Smooth muscle cell (in vitro differentiated cells): ENCODE measurements at regions not wholly inside any gene's neighbourhood (a gene's known extent, or its start where the extent isn't known, plus 50 kb on each side); places are given as distances from the start of the nearest gene placed in this dataset.

ENCODE experiments used
- DNase-seq: peaks from one replicate; lab custom pipeline; 2025; ENCODE audit not compliant: unreplicated experiment; lab: John Stamatoyannopoulos, UW
- H2AFZ ChIP-seq: fragments of 200-600 bp; sonication (generic); 2 replicates; pipeline ENCODE4 v1.6.0; 2016; ENCODE audit warnings: antibody characterized with exemption, low read depth, mild to moderate bottlenecking
- H3F3A ChIP-seq: fragments of 200-600 bp; sonication (generic); 2 replicates; pipeline ENCODE4 v1.6.0; 2017; ENCODE audit warnings: antibody characterized with exemption, low read depth
- H3K27ac ChIP-seq: fragments of 200-600 bp; sonication (generic); 2 replicates; pipeline ENCODE4 v1.5.1; 2016; ENCODE audit warnings: low read depth, mild to moderate bottlenecking
- H3K27me3 ChIP-seq: fragments of 200-600 bp; sonication (generic); 2 replicates; pipeline ENCODE4 v1.6.1; 2016; ENCODE audit warnings: low read depth, mild to moderate bottlenecking
- H3K36me3 ChIP-seq: fragments of 200-600 bp; sonication (generic); 2 replicates; pipeline ENCODE4 v1.5.1; 2016; ENCODE audit warnings: low read depth
- H3K4me1 ChIP-seq: fragments of 200-600 bp; sonication (generic); 2 replicates; pipeline ENCODE4 v1.5.1; 2016; ENCODE audit warnings: low read depth
- H3K4me2 ChIP-seq: fragments of 200-600 bp; sonication (generic); 2 replicates; pipeline ENCODE4 v1.6.0; 2016; ENCODE audit warnings: mild to moderate bottlenecking
- H3K4me3 ChIP-seq: fragments of 200-600 bp; sonication (generic); 2 replicates; pipeline ENCODE4 v1.5.1; 2016; ENCODE audit warnings: mild to moderate bottlenecking
- H3K79me2 ChIP-seq: fragments of 200-600 bp; sonication (generic); 2 replicates; pipeline ENCODE4 v1.6.0; 2016; ENCODE audit warnings: low read depth, mild to moderate bottlenecking
- H3K9ac ChIP-seq: fragments of 200-600 bp; sonication (generic); 2 replicates; pipeline ENCODE4 v1.6.0; 2016; ENCODE audit warnings: low read depth
- H3K9me3 ChIP-seq: fragments of 200-600 bp; sonication (generic); replicated peaks from 2 replicates; pipeline ENCODE4 v1.5.1; 2016; ENCODE audit warnings: low read depth
- H4K20me1 ChIP-seq: fragments of 200-600 bp; sonication (generic); 2 replicates; pipeline ENCODE4 v1.6.0; 2016; ENCODE audit warnings: low read depth
- CTCF ChIP-seq: fragments of 200-600 bp; sonication (generic); IDR thresholded peaks from 2 replicates; pipeline ENCODE4 v1.5.1; 2017; ENCODE audit warnings: borderline replicate concordance, mild to moderate bottlenecking, antibody characterized with exemption; ENCODE audit not compliant: insufficient read depth, poor library complexity, severe bottlenecking
- WGBS: methylation state at CpG from one replicate; pipeline ENCODE4 v1.1.7; 2016; ENCODE audit warnings: low lambda C conversion rate; 5-methylcytosine and 5-hydroxymethylcytosine counted together

GRCh38 chr2:144159240-144159639 is 360.7 kb downstream of the ZEB2 start:
- Histone ChIP-seq H3K4me3 (no peak overlapping the region), H3K36me3 (no peaks in the 10 kb centered on the region), H4K20me1 (no peaks in the 10 kb centered on the region), H2AFZ (no peak overlapping the region), H3F3A (no peaks in the 10 kb centered on the region), H3K9me3 (no peaks in the 10 kb centered on the region), H3K9ac (no peak overlapping the region), H3K27ac (no peak overlapping the region), H3K4me1 (no peaks in the 10 kb centered on the region), H3K4me2 (no peak overlapping the region), H3K79me2 (no peaks in the 10 kb centered on the region), H3K27me3 (no peaks in the 10 kb centered on the region)
- no peak for DNase-seq
- 88% methylated on average over 4 of the region's 4 CpGs for WGBS
- TF ChIP-seq CTCF: no peak

GRCh38 chr2:144158096-144158495 is 361.8 kb downstream of the ZEB2 start:
- Histone ChIP-seq H3K4me1 (no peaks in the 10 kb centered on the region), H3K79me2 (no peaks in the 10 kb centered on the region), H3K4me2 (no peak overlapping the region), H3K9ac (no peak overlapping the region), H3K27ac (no peak overlapping the region), H3K9me3 (no peaks in the 10 kb centered on the region), H3K36me3 (no peaks in the 10 kb centered on the region), H3K27me3 (no peaks in the 10 kb centered on the region), H3K4me3 (no peak overlapping the region), H3F3A (no peaks in the 10 kb centered on the region), H2AFZ (no peak overlapping the region), H4K20me1 (no peaks in the 10 kb centered on the region)
- TF ChIP-seq CTCF: no peak
- 97% methylated on average over 2 of the region's 2 CpGs for WGBS
- DNase-seq: no peak

- Histone ChIP-seq H3K4me2 (no peak overlapping the region), H3F3A (no peaks in the 10 kb centered on the region), H3K4me1 (peaks cover 7% of the 10 kb centered on the region), H3K27ac (no peak overlapping the region), H3K4me3 (no peak overlapping the region), H3K36me3 (no peaks in the 10 kb centered on the region), H3K27me3 (no peaks in the 10 kb centered on the region), H3K9ac (no peak overlapping the region), H2AFZ (no peak overlapping the region), H3K9me3 (no peaks in the 10 kb centered on the region), H4K20me1 (no peaks in the 10 kb centered on the region), H3K79me2 (no peaks in the 10 kb centered on the region)
- no peak for TF ChIP-seq CTCF
- 86% methylated on average over 6 of the region's 6 CpGs for WGBS
- DNase-seq: no peak
Observed at GRCh38 chr2:144156736-144157640, 362.9 kb downstream of the ZEB2 start.

GRCh38 chr2:144154205-144154604 is 365.7 kb downstream of the ZEB2 start:
- no peaks in the 10 kb centered on the region for H3K27me3 ChIP-seq
- 85% methylated on average over 2 of the region's 2 CpGs for WGBS
- H3F3A ChIP-seq: no peaks in the 10 kb centered on the region
- H3K9ac ChIP-seq: no peak overlapping the region
- no peaks in the 10 kb centered on the region for H3K36me3 ChIP-seq
- no peak overlapping the region for H3K4me2 ChIP-seq
- no peaks in the 10 kb centered on the region for H3K9me3 ChIP-seq
- no peak for DNase-seq
- H3K4me3 ChIP-seq: no peak overlapping the region
- no peaks in the 10 kb centered on the region for H3K79me2 ChIP-seq
- no peaks in the 10 kb centered on the region for H4K20me1 ChIP-seq
- H3K4me1 ChIP-seq: peaks cover 7% of the 10 kb centered on the region
- H3K27ac ChIP-seq: no peak overlapping the region
- no peak for TF ChIP-seq CTCF
- no peak overlapping the region for H2AFZ ChIP-seq
